Epidermal melanocyte (primary cell): ENCODE measurements at regions not wholly inside any gene's neighbourhood (a gene's known extent, or its start where the extent isn't known, plus 50 kb on each side); places are given as distances from the start of the nearest gene placed in this dataset.
"Not testable (repeated sequence)": the region's sequence is repeated elsewhere in the genome, so short reads cannot be mapped to it uniquely, and the experiment has no call there.

ENCODE experiments used
- DNase-seq: peaks from one replicate; pipeline ENCODE4 v3.0.0; 2011; ENCODE audit warnings: low spot score; ENCODE audit not compliant: insufficient read length

DNA sequence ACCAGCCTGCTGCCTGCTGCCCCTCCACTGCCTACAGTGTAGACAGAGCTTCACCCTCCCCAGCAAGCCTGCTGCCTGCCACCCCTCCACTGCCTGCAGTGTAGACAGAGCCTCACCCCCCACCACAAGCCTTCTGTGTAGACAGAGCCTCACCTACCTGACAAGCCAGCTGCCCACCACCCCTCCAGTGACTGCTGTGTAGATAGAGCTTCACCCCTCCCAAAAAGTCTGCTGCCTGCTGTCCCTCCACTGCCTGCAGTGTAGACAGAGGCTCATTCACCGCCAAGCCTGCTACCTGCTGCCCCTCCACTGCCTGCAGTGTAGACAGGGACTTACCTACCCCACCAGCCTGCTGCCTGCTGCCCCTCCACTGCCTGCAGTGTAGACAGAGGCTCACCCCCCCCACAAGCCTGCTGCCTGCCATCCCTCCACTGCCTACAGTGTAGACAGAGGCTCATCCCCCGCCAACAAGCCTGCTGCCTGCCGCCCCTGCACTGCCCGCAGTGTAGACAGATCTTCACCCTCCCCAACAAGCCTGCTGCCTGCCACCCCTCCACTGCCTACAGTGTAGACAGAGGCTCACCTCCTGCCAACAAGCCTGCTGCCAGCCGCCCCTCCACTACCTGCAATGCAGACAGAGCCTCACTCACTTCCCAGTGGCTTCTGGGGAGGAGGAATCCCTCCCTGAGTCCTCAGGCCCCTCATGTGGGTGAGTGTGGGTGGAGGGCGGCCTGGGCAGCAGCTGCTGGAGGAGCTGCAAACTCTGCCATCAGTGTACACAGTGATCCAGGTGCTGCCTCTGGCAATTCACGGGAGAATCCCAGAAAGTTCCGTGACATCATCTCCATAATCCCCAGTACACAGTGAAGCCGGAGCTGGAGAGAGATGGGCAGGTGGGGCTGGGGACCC, 140.9 kb downstream of the DLL1 start:
- no peak for DNase-seq

DNA sequence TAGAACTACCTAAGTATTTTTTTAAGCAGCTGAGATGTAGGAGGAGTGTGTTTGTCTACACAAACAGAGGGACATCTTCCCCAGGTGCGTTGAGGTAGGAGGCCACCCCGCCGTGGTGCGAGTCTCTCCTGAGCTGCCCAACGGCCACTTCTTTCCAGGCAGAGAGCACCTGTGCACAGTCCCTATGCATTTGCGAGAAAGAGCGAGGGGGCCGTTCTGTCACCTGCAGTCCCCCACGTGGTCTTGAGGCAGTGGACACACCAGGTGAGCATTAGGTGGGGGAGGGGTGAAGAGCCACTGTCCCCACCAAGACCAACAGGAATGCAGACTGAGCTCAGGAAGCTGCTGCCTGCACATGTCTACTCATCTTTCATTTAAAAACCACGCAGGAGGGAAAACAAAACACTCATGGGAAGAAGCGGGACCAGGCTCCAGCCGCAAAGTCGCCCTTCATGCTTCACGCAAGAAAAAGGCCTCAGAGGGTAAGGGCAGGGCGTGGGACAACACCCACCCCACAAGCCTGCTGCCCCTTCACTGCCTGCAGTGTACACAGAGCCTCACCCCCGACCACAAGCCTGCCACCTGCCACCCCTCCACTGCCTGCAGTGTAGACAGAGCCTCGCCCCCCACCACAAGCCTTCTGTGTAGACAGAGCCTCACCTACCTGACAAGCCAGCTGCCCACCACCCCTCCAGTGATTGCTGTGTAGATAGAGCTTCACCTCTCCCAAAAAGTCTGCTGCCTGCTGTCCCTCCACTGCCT, 142.0 kb downstream of the DLL1 start:
- no peak for DNase-seq

DNA sequence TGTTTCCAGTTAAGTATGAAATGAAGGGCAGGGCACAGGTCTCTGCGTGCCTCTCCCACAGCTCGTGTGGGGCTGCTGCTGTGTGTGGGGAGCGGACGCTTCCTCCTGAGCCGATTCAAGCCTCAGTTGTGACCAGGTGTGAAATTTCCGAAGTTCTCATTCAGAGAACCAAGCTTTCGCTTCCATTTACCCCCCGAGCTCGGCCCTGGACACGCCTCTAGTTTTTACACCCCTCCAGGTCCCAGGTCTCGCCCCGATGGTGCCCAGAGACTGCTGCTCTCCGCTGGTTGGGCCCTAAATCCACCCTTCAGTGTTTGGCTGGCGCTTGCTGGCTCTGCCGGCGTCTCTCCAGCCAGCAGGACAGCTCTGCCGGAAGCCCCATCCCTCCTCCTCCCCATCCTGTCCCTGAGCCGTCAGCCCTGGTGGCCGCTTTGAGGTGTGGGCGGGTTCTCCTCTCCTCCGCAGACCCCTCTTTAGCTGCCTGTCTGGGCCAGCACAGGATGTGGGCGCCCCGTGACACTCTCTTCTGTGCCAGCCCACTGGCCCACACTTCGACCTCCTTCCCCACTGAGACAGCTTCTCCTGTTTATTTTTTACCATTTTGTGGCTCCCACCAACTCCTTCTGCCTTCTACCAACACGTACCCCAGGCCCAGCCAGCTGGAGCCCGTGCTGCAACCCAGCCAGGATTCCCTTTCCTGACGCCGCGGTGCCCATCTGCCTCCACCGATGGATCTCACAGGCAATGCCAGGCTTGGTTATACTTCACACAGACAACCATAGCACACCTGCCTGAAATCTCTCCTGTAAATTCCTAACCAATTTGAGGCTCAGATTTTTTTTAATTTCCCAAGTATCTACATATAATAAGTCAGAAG, 142.8 kb downstream of the DLL1 start:
- DNase-seq, result no peak

DNA sequence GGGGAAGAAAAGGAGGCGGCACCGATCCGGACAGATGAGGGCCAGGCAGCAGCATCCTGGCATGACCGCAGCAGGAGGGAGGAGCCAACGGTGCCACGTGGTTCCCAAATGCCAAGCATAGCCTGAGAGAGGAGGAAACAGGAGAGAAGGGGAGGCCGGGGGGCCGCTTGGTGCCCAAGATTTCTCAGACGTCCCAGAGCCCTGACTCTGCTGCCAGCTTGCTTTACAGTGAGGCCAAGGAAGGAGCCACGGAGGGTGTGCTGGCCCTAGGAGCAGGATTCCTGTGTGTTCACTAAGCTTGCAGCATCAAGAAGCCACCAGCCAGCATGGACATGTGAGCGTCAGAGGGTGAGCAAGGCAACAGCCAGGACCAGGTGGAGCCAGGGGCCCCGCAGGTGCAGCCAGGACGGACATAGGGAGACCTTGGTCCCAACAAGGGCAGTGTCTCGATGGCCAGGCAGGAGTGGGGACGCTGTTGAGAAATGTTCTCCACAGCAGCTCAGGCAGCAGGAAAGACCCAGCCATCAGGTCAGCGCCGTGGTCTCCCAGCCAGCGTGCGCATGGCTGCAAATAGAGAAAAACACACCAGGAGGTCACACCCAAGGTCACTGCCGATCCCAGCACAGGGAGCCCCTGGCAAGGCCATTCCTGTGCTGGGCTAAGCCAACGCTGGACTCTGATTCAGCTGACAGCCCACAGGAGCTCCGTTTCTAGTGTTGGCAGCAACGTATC, 143.7 kb downstream of the DLL1 start:
- no peak for DNase-seq

DNA sequence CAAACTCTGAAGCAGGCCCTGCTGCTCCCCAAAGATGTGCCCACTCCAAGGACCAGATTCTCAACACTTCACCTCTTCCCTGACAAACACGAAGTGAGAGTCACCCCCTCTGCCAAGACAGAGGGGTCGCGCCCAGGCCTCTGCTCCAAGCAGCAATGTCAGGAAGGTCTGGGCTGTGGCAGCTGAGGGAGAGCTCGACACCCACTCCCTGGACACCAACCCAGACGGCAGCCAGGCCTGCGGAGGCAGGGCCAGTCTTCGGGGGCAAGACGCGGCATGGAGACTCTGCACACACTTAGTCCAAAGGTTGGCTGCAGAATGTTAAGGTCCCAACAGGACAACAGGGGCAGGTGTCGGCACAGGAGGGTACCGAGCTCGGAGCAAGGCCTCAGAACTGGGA, 144.2 kb downstream of the DLL1 start:
- DNase-seq, result no peak

DNA sequence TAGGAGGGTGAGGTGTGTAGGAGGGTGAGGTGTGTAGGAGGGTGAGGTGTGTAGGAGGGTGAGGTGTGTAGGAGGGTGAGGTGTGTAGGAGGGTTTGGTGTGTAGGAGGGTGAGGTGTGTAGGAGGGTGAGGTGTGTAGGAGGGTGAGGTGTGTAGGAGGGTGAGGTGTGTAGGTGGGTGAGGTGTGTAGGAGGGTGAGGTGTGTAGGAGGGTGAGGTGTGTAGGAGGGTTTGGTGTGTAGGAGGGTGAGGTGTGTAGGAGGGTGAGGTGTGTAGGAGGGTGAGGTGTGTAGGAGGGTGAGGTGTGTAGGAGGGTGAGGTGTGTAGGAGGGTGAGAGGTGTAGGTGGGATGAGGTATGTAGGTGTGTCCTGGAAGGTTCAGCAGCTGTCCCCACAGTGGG, 144.7 kb downstream of the DLL1 start:
- DNase-seq, result not testable (repeated sequence)

DNA sequence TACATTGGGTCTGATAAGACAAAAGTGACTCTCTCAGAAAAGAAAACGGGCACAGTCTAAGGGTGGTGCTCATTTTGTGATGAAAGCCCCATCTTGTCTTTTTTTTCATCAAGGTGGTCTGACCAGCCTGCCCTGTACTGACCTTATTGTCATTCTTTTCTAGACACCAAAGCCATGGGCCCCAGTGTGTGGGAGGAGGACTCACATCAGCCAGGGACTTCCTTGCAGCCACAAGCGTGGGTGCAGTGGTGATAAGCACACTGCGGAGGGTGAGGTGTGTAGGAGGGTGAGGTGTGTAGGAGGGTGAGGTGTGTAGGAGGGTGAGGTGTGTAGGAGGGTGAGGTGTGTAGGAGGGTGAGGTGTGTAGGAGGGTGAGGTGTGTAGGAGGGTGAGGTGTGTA, 145.2 kb downstream of the DLL1 start:
- not testable (repeated sequence) for DNase-seq

DNA sequence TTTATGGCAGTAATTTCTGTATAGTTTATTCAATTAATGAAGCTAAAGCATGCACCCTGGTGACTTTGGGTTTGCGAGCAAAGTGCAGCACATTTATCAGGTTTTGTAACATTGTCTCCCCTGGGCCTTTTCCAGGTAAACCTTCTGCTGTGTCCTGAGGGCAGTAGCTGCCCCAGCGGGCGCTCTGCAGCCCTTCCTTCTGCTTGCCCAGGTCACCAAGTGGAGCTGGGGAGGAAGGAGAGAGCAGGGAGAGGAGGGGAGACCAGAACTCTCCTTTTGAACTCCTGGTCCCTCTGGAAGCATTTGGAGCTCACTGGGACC, 145.6 kb downstream of the DLL1 start:
- no peak for DNase-seq

DNA sequence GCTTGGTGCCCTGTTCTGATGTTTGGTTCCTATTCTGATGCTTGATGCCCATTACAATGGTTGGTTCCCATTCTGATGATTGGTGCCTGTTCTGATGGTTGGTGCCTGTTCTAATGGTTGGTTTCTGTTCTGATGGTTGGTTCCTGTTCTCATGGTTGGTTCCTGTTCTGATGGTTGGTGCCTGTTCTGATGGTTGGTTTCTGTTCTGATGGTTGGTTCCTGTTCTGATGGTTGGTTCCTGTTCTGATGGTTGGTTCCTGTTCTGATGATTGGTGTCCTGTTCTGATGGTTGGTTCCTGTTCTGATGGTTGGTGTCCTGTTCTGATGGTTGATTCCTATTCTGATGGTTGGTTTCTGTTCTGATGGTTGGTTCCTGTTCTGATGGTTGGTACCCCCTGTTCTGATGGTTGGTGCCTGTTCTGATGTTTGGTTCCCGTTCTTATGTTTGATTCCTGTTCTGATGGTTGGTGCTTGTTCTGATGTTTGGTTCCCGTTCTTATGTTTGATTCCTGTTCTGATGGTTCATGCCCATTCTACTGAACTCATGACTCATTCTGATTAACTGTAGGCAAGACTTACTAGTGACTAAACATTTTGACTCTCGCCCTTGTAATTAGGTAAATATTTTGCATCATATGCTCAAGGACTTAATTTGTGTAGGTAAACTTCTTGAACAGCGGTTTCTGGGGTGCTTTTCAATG, 146.2 kb downstream of the DLL1 start:
- no peak for DNase-seq

DNA sequence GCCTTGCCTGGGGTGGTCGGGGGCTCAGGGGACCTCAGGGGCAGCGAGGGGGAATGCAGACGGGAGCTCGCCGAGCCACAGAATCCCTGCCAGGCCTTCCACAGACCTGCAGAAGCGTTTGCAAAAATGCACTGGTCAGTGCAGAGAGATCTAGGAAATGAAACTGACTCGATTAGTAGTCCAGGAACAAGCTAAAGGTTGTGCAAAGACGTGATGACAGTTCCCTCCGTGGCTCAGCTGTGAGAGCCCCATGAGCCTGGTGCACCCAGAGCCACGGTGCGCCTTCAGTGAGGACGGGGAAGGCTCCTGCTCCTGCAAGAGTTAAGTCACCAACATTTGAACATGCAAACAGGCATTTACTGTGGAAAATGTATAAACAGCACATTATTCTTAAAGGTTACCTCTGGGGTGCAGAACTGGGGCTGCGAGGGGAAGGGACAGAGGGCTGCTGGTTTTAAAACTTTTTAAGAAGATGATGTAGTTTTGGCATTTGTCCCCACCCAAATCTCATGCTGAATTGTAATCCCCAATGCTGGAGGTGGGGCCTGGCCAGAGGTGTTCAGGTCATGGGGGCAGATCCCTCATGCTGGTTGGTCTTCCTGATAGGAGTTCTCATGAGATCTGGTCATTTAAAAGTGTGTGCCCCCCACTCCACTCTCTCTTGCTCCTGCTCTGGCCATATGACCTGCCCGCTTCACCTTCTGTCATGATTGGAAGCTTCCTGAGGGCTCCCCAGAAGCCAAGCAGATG, 147.3 kb downstream of the DLL1 start:
- no peak for DNase-seq

DNA sequence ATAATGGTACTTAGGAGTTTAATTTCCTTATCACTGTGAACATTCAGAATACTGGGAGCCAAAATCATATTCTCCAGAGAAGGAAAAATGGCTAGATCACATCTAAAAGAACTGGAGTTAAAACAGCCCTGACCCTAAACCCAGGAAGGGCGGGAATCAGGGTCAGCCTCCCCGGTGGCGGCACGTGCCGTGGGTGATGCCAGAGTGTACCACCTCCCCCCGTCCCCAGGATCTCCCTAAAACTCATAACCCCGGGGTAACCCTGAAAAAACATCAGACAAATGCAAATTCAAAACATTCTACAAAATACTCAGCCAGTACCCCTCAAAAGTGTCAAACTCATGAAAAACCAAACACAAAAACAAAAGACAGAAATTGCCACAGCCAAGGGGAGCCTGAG, 148.3 kb downstream of the DLL1 start:
- DNase-seq, result no peak

DNA sequence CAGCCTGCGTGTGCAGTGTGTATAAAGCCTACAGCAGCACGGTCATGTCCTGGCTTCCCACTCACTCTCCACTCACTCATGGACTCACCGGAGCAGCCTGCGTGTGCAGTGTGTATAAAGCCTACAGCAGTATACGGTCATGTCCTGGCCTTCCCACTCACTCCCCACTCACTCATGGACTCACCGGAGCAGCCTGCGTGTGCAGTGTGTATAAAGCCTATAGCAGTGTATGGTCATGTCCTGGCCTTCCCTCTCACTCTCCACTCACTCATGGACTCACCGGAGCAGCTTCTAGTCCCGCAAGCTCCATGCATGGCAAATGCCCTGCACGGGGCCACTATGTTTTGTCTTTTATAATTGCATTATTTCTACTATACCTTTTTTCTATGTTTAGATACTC, 149.8 kb downstream of the DLL1 start:
- not testable (repeated sequence) for DNase-seq

DNA sequence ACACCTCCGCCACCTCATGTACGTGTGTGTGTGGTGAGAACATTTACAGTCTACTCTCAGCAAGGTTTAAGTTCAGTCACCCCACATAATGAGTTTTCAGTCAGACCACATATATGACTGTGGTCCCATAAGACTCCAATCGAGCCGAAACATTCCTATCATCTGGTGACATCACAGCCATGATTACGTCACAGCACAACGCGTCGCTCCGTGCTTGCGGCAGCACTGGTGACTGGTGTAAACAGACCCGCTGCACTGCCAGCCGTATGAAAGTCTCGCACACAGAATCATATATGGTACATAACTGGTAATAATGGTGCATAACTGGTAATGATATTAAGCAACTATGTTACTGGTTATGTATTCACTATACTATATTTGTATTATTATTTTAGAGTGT, 150.7 kb downstream of the DLL1 start:
- no peak for DNase-seq

DNA sequence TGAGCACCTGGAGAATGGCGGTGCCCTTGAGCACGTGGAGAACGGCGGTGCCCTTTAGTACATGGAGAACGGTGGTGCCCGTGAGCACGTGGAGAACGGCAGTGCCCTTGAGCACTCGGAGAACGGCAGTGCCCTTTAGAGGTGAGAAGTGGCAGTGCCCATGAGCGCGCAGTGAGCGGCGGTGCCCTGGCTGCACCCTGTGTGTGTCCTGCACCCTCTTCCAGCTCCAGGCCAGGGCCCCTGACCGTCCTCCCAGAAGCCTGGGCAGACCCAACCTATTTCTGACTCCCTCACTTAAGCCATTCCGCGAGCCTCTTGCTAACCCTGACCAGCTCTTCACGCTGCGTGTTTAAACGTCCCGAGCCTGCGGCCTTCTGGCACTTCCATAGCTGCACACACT, 151.3 kb downstream of the DLL1 start:
- no peak for DNase-seq

DNA sequence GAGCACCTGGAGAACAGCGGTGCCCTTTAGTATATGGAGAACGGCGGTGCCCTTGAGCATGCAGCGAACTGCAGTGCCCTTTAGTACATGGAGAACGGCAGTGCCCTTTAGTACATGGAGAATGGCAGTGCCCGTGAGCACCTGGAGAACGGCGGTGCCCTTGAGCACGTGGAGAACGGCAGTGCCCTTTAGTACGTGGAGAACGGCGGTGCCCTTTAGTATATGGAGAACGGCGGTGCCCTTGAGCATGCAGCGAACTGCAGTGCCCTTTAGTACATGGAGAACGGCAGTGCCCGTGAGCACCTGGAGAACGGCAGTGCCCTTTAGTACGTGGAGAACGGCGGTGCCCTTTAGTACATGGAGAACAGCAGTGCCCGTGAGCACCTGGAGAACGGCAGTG, 151.8 kb downstream of the DLL1 start:
- not testable (repeated sequence) for DNase-seq

DNA sequence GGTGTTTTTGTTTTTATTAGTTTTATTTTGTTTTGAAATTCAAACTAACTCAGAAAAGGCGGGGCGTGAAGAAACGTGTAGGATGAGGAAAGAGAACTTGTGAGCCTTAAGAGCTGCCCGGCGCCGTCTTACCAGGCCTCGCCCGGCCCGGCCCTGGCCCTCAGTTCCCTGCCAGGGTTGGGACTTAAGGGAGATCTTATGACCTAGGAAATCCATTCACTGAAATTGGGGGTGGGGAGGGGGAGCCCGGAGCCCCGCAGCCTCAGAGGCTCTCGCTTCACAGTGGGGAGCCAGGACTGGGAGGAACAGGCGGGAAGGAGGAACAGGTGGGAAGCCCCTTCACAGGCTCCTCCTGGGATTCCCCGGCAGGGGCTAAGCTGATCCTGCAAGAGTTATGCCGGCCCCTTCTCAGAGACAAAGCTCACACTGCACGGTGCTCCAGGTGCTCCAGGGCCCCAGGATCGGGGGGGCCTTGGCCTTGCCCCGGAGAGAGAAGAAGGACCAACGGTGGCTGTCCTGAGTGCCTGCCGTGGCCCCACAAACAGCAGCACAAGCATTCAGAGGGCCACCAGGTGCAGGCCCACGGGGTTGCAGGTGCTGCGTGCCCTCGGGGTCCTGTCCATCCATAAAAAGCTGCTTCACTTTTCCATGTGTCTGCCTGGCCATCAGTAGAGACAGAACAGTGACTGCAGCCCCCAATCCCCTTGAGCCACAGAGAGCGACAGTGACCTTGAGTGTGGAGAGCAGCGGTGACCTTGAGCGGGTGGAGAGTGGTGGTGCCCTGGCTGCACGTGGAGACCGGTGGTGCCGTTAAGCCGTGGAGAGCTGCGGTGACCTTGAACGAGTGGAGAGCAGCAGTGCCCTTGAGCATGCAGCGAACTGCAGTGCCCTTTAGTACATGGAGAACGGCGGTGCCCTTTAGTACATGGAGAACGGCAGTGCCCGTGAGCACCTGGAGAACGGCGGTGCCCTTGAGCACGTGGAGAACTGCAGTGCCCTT, 152.7 kb downstream of the DLL1 start:
- DNase-seq, result no peak

DNA sequence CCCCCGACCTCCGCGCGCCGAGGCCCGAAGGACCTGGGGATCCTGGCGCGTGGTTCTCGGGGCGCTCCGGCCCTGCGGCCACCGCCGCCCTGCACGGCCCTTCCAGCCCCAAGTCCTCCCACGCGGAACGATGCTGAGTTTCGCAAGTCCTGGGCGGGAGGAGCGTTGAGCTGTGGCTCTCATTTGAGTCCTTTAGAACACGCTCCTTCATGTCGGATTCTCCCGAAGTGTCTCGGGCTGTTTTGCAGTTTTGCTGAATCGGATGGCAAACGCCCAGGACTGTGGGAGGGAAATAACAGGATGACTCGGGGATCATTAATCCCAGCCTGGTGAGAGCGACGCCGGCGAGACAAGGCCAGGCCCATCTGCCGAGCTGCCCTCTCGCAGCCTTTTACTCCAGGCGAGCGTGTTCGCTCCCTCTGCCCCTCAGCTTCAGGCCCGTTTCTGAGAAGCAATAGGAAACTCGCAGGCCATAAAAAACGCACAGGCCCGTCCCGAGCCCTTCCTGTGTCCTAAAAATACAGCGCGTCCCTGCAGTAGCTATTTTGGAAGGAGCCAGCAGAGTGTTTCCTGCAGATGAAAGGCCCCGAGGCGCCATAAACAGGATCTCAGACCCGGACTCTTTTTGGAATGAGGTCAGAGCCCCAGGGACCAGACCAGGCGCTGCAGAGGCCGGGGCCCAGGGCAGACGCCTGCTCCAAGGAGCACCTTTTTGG, 153.5 kb downstream of the DLL1 start:
- DNase-seq, result no peak
